ENCODE measurements at regions not wholly inside any gene's neighbourhood (a gene's known extent, or its start where the extent isn't known, plus 50 kb on each side); places are given as distances from the start of the nearest gene placed in this dataset.

- TF ChIP-seq CTCF (IDR thresholded peaks at IDR 0.05 in 8 of 11, conservative IDR thresholded peaks at IDR 0.05 in 3 of 11) (no peak), POLR2A (IDR thresholded peaks at IDR 0.05) (no peak)
These were observed 65.7 kb upstream of the FIGN start for GRCh38 chr2:163801486-163801885.

Data from spleen (tissue), 7 donors.